ENCODE measurements at regions not wholly inside any gene's neighbourhood (a gene's known extent, or its start where the extent isn't known, plus 50 kb on each side); places are given as distances from the start of the nearest gene placed in this dataset.

- H2BK5ac ChIP-seq (ENCODE audit: low read depth, low read length, poor library complexity), result no peak overlapping the region
- no CpG with 5 or more reads among the region's 8 CpGs for WGBS (ENCODE audit: extremely low coverage, insufficient coverage, insufficient read length)
- DNase-seq, result no peak
Measured at GRCh38 chr20:60659240-60659639, 592.8 kb upstream of the CDH4 start.

GRCh38 chr20:60662307-60662706 lies 589.8 kb upstream of the CDH4 start:
- Histone ChIP-seq H2BK120ac (ENCODE audit: insufficient read depth, low read length, poor library complexity) (no peak overlapping the region), H4K12ac (ENCODE audit: low read depth, low read length) (no peak overlapping the region), H2AFZ (ENCODE audit: insufficient read depth, low read length, poor library complexity) (no peak overlapping the region), H3K79me1 (ENCODE audit: low read length) (no peaks in the 10 kb centered on the region), H3K23ac (ENCODE audit: low read length) (no peak overlapping the region), H3K4me2 (ENCODE audit: low read length) (no peak overlapping the region), H2AK5ac (ENCODE audit: low read length) (no peak overlapping the region), H3K79me2 (ENCODE audit: control insufficient read depth, insufficient read depth, low read length, poor library complexity) (no peaks in the 10 kb centered on the region), H3K9ac (ENCODE audit: low read length) (no peak overlapping the region), H3K4me3 (ENCODE audit: low read depth, low read length) (no peak overlapping the region), H4K91ac (ENCODE audit: low read depth, low read length) (no peak overlapping the region), H3K36me3 (ENCODE audit: control insufficient read depth in 1 of 2, insufficient read depth in 2 of 2, low read length in 2 of 2) (no peaks in the 10 kb centered on the region), H2BK5ac (ENCODE audit: low read depth, low read length, poor library complexity) (no peak overlapping the region), H3K18ac (ENCODE audit: low read length) (no peak overlapping the region), H3K27me3 (ENCODE audit: insufficient read depth, low read length) (no peaks in the 10 kb centered on the region), H3K14ac (ENCODE audit: low read length) (no peak overlapping the region), H4K8ac (ENCODE audit: low read depth, low read length) (no peak overlapping the region), H3K4ac (ENCODE audit: low read depth, low read length) (no peak overlapping the region), H3K27ac (ENCODE audit: low read depth, low read length) (no peak overlapping the region), H3K4me1 (ENCODE audit: control insufficient read depth in 1 of 2, insufficient read depth in 2 of 2, low read length in 2 of 2) (no peaks in the 10 kb centered on the region), H3K9me3 (ENCODE audit: insufficient read depth, low read depth, low read length) (no peaks in the 10 kb centered on the region), H2BK12ac (ENCODE audit: low read length) (no peak overlapping the region)
- DNase-seq, result no peak
- no CpG with 5 or more reads among the region's 3 CpGs for WGBS (ENCODE audit: extremely low coverage, insufficient coverage, insufficient read length)

More at GRCh38 chr20:60659240-60659639, 592.8 kb upstream of the CDH4 start:
- no peak overlapping the region for H4K91ac ChIP-seq (ENCODE audit: low read depth, low read length)
- H3K4me2 ChIP-seq (ENCODE audit: low read length), result no peak overlapping the region
- H3K9ac ChIP-seq (ENCODE audit: low read length), result no peak overlapping the region
- no peak overlapping the region for H2AK5ac ChIP-seq (ENCODE audit: low read length)
- no peak overlapping the region for H4K12ac ChIP-seq (ENCODE audit: low read depth, low read length)
- H3K14ac ChIP-seq (ENCODE audit: low read length), result no peak overlapping the region
- no peaks in the 10 kb centered on the region for H3K79me1 ChIP-seq (ENCODE audit: low read length)
- H3K23ac ChIP-seq (ENCODE audit: low read length), result no peak overlapping the region
- H2BK120ac ChIP-seq (ENCODE audit: insufficient read depth, low read length, poor library complexity), result no peak overlapping the region
- H3K4ac ChIP-seq (ENCODE audit: low read depth, low read length), result no peak overlapping the region
- H3K36me3 ChIP-seq (ENCODE audit: control insufficient read depth in 1 of 2, insufficient read depth in 2 of 2, low read length in 2 of 2), result no peaks in the 10 kb centered on the region
- no peak overlapping the region for H3K27ac ChIP-seq (ENCODE audit: low read depth, low read length)
- no peak overlapping the region for H3K18ac ChIP-seq (ENCODE audit: low read length)
- no peaks in the 10 kb centered on the region for H3K9me3 ChIP-seq (ENCODE audit: insufficient read depth, low read depth, low read length)
- no peaks in the 10 kb centered on the region for H3K79me2 ChIP-seq (ENCODE audit: control insufficient read depth, insufficient read depth, low read length, poor library complexity)
- no peaks in the 10 kb centered on the region for H3K4me1 ChIP-seq (ENCODE audit: control insufficient read depth in 1 of 2, insufficient read depth in 2 of 2, low read length in 2 of 2)
- no peak overlapping the region for H2AFZ ChIP-seq (ENCODE audit: insufficient read depth, low read length, poor library complexity)
- no peak overlapping the region for H4K8ac ChIP-seq (ENCODE audit: low read depth, low read length)
- no peak overlapping the region for H2BK12ac ChIP-seq (ENCODE audit: low read length)
- no peak overlapping the region for H3K4me3 ChIP-seq (ENCODE audit: low read depth, low read length)
- no peaks in the 10 kb centered on the region for H3K27me3 ChIP-seq (ENCODE audit: insufficient read depth, low read length)

- Histone ChIP-seq H3K4ac (ENCODE audit: low read depth, low read length) (no peak overlapping the region), H4K12ac (ENCODE audit: low read depth, low read length) (no peak overlapping the region), H3K23ac (ENCODE audit: low read length) (no peak overlapping the region), H3K4me3 (ENCODE audit: low read depth, low read length) (no peak overlapping the region), H3K27ac (ENCODE audit: low read depth, low read length) (no peak overlapping the region), H3K27me3 (ENCODE audit: insufficient read depth, low read length) (no peaks in the 10 kb centered on the region), H3K4me2 (ENCODE audit: low read length) (no peak overlapping the region), H3K9me3 (ENCODE audit: insufficient read depth, low read depth, low read length) (no peaks in the 10 kb centered on the region), H2AFZ (ENCODE audit: insufficient read depth, low read length, poor library complexity) (no peak overlapping the region), H3K4me1 (ENCODE audit: control insufficient read depth in 1 of 2, insufficient read depth in 2 of 2, low read length in 2 of 2) (no peaks in the 10 kb centered on the region), H2BK5ac (ENCODE audit: low read depth, low read length, poor library complexity) (no peak overlapping the region), H3K79me1 (ENCODE audit: low read length) (no peaks in the 10 kb centered on the region), H4K91ac (ENCODE audit: low read depth, low read length) (no peak overlapping the region), H3K36me3 (ENCODE audit: control insufficient read depth in 1 of 2, insufficient read depth in 2 of 2, low read length in 2 of 2) (no peaks in the 10 kb centered on the region), H4K8ac (ENCODE audit: low read depth, low read length) (no peak overlapping the region), H3K18ac (ENCODE audit: low read length) (no peak overlapping the region), H3K14ac (ENCODE audit: low read length) (no peak overlapping the region), H2BK120ac (ENCODE audit: insufficient read depth, low read length, poor library complexity) (no peak overlapping the region), H3K79me2 (ENCODE audit: control insufficient read depth, insufficient read depth, low read length, poor library complexity) (no peaks in the 10 kb centered on the region), H3K9ac (ENCODE audit: low read length) (no peak overlapping the region), H2AK5ac (ENCODE audit: low read length) (no peak overlapping the region), H2BK12ac (ENCODE audit: low read length) (no peak overlapping the region)
- no CpG with 5 or more reads among the region's 5 CpGs for WGBS (ENCODE audit: extremely low coverage, insufficient coverage, insufficient read length)
- no peak for DNase-seq
Measured at GRCh38 chr20:60664106-60664505, 588.0 kb upstream of the CDH4 start.

- H3K36me3 ChIP-seq (ENCODE audit: control insufficient read depth in 1 of 2, insufficient read depth in 2 of 2, low read length in 2 of 2), result no peaks in the 10 kb centered on the region
- H3K4me1 ChIP-seq (ENCODE audit: control insufficient read depth in 1 of 2, insufficient read depth in 2 of 2, low read length in 2 of 2), result no peaks in the 10 kb centered on the region
- H2BK5ac ChIP-seq (ENCODE audit: low read depth, low read length, poor library complexity), result no peak overlapping the region
- no peak overlapping the region for H4K8ac ChIP-seq (ENCODE audit: low read depth, low read length)
- no peak overlapping the region for H3K4me2 ChIP-seq (ENCODE audit: low read length)
- no peaks in the 10 kb centered on the region for H3K79me1 ChIP-seq (ENCODE audit: low read length)
- WGBS (ENCODE audit: extremely low coverage, insufficient coverage, insufficient read length), result no CpG with 5 or more reads among the region's 6 CpGs
- no peaks in the 10 kb centered on the region for H3K27me3 ChIP-seq (ENCODE audit: insufficient read depth, low read length)
- H3K4me3 ChIP-seq (ENCODE audit: low read depth, low read length), result no peak overlapping the region
- DNase-seq, result no peak
- H4K91ac ChIP-seq (ENCODE audit: low read depth, low read length), result no peak overlapping the region
- no peaks in the 10 kb centered on the region for H3K9me3 ChIP-seq (ENCODE audit: insufficient read depth, low read depth, low read length)
- no peak overlapping the region for H2BK12ac ChIP-seq (ENCODE audit: low read length)
- H3K23ac ChIP-seq (ENCODE audit: low read length), result no peak overlapping the region
- H2AFZ ChIP-seq (ENCODE audit: insufficient read depth, low read length, poor library complexity), result no peak overlapping the region
- H3K27ac ChIP-seq (ENCODE audit: low read depth, low read length), result no peak overlapping the region
- H3K79me2 ChIP-seq (ENCODE audit: control insufficient read depth, insufficient read depth, low read length, poor library complexity), result no peaks in the 10 kb centered on the region
- no peak overlapping the region for H3K18ac ChIP-seq (ENCODE audit: low read length)
- no peak overlapping the region for H3K14ac ChIP-seq (ENCODE audit: low read length)
- H3K4ac ChIP-seq (ENCODE audit: low read depth, low read length), result no peak overlapping the region
- no peak overlapping the region for H4K12ac ChIP-seq (ENCODE audit: low read depth, low read length)
- H3K9ac ChIP-seq (ENCODE audit: low read length), result no peak overlapping the region
- no peak overlapping the region for H2BK120ac ChIP-seq (ENCODE audit: insufficient read depth, low read length, poor library complexity)
- H2AK5ac ChIP-seq (ENCODE audit: low read length), result no peak overlapping the region
Measured at GRCh38 chr20:60667641-60668040, 584.4 kb upstream of the CDH4 start.
